Activated CD4-positive, alpha-beta T cell treated with anti-CD3 and anti-CD28 coated beads, Interleukin-2, amount 10 ng/mL, durations not matched to agents 24 days and 14 days (primary cell): ENCODE measurements at regions not wholly inside any gene's neighbourhood (a gene's known extent, or its start where the extent isn't known, plus 50 kb on each side); places are given as distances from the start of the nearest gene placed in this dataset.
"Not testable (repeated sequence)": the region's sequence is repeated elsewhere in the genome, so short reads cannot be mapped to it uniquely, and the experiment has no call there.

Experiments used
- DNase-seq: peaks from one replicate; pipeline ENCODE4 v3.0.0; 2022
- H3K27ac Mint-ChIP-seq: one replicate; pipeline ENCODE4 v1.8.0; 2022; ENCODE audit warnings: mild to moderate bottlenecking, mixed read lengths
- H3K27me3 Mint-ChIP-seq: one replicate; pipeline ENCODE4 v1.8.0; 2022; ENCODE audit warnings: mixed read lengths
- H3K36me3 Mint-ChIP-seq: one replicate; pipeline ENCODE4 v1.8.0; 2022; ENCODE audit warnings: low read depth, mild to moderate bottlenecking, mixed read lengths
- H3K4me1 Mint-ChIP-seq: one replicate; pipeline ENCODE4 v1.8.0; 2021; ENCODE audit warnings: mixed read lengths
- H3K4me3 Mint-ChIP-seq: one replicate; pipeline ENCODE4 v1.8.0; 2022; ENCODE audit warnings: mild to moderate bottlenecking, moderate library complexity, mixed read lengths
- H3K9me3 Mint-ChIP-seq: one replicate; pipeline ENCODE4 v1.8.0; 2021; ENCODE audit warnings: mixed read lengths
- intact Hi-C: fragments of 100-400 bp; cut with micrococcal nuclease; formaldehyde crosslinking; loops from one replicate; pipeline ENCODE4 v1.15.1; 2023

- H3K27me3 Mint-ChIP-seq, result no peaks in the 10 kb centered on the region
- intact Hi-C loops, result no loop called here
- no peaks in the 10 kb centered on the region for H3K9me3 Mint-ChIP-seq
- no peak overlapping the region for H3K27ac Mint-ChIP-seq
- H3K4me3 Mint-ChIP-seq, result no peak overlapping the region
- DNase-seq, result no peak
- no peaks in the 10 kb centered on the region for H3K36me3 Mint-ChIP-seq
- H3K4me1 Mint-ChIP-seq, result peaks cover 2% of the 10 kb centered on the region
These were observed 1106.4 kb upstream of the CITED2 start for GRCh38 chr6:140480852-140481251.

DNA sequence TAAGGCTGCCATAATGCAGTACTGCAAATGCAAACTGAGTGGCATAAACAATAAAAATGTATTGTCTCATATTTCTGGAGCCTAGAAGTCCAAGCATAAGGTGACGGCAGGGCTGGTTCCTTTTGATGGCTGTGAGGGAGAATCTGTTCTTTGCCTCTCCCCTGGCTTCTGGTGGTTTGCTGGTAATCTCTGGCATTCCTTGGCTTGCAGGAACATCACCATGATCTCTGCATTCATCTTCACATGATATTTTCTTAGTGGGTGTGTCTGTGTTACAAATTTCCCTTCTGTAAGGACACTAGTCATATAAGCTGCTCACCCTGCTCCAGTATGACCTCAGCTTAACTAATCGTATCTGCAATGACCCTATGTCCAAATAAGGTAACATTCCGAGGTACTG, 1104.2 kb upstream of the CITED2 start:
- H3K27ac Mint-ChIP-seq, result no peak overlapping the region
- H3K36me3 Mint-ChIP-seq, result no peaks in the 10 kb centered on the region
- H3K9me3 Mint-ChIP-seq, result no peaks in the 10 kb centered on the region
- H3K4me1 Mint-ChIP-seq, result no peaks in the 10 kb centered on the region
- intact Hi-C loops, result no loop called here
- DNase-seq, result no peak
- H3K27me3 Mint-ChIP-seq, result no peaks in the 10 kb centered on the region
- no peak overlapping the region for H3K4me3 Mint-ChIP-seq

GRCh38 chr6:140475086-140475485, 1100.6 kb upstream of the CITED2 start:
- Mint-ChIP-seq H3K27me3 (no peaks in the 10 kb centered on the region), H3K9me3 (no peaks in the 10 kb centered on the region), H3K36me3 (no peaks in the 10 kb centered on the region), H3K4me3 (no peak overlapping the region), H3K4me1 (no peaks in the 10 kb centered on the region), H3K27ac (no peak overlapping the region)
- intact Hi-C loops, result no loop called here
- DNase-seq, result no peak

DNA sequence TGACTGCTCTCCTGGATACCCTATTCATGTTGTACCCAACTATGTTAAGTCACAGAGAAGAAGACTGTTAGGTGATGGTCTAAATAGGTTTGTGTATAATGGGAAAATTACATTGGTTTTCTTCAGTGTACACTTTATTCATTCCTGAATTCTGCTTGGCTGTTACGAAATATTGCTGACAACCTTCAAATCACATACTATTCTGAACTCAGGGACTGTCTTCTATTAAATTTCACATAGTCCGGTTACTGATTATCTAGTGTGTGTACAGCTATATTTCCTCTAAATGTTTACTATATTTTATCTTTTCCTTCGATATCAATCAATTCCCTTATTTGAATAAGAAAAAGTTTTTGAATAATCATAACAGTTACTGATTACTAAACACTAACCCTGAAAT, 1090.3 kb upstream of the CITED2 start:
- Mint-ChIP-seq H3K4me3 (no peak overlapping the region), H3K9me3 (peaks cover 6% of the 10 kb centered on the region), H3K4me1 (no peaks in the 10 kb centered on the region), H3K27ac (no peak overlapping the region), H3K27me3 (peaks cover 2% of the 10 kb centered on the region), H3K36me3 (no peaks in the 10 kb centered on the region)
- intact Hi-C loops, result no loop called here
- DNase-seq, result no peak

- Mint-ChIP-seq H3K4me1 (no peaks in the 10 kb centered on the region), H3K4me3 (no peak overlapping the region), H3K27ac (no peak overlapping the region), H3K27me3 (peaks cover 2% of the 10 kb centered on the region), H3K9me3 (no peaks in the 10 kb centered on the region), H3K36me3 (no peaks in the 10 kb centered on the region)
- intact Hi-C loops, result no loop called here
- no peak for DNase-seq
These were observed 1088.9 kb upstream of the CITED2 start for GRCh38 chr6:140463312-140463710.

- no peak for DNase-seq
- H3K36me3 Mint-ChIP-seq, result no peaks in the 10 kb centered on the region
- H3K4me1 Mint-ChIP-seq, result no peaks in the 10 kb centered on the region
- no peak overlapping the region for H3K27ac Mint-ChIP-seq
- no peaks in the 10 kb centered on the region for H3K9me3 Mint-ChIP-seq
- no peak overlapping the region for H3K4me3 Mint-ChIP-seq
- H3K27me3 Mint-ChIP-seq, result peaks cover 2% of the 10 kb centered on the region
- intact Hi-C loops, result no loop called here
These were observed 1088.2 kb upstream of the CITED2 start for GRCh38 chr6:140462453-140463311.

GRCh38 chr6:140462076-140462452, 1087.6 kb upstream of the CITED2 start:
- DNase-seq, result no peak
- Mint-ChIP-seq H3K4me3 (no peak overlapping the region), H3K27ac (no peak overlapping the region), H3K27me3 (peaks cover 2% of the 10 kb centered on the region), H3K36me3 (no peaks in the 10 kb centered on the region), H3K9me3 (no peaks in the 10 kb centered on the region), H3K4me1 (no peaks in the 10 kb centered on the region)
- intact Hi-C loops, result no loop called here

DNA sequence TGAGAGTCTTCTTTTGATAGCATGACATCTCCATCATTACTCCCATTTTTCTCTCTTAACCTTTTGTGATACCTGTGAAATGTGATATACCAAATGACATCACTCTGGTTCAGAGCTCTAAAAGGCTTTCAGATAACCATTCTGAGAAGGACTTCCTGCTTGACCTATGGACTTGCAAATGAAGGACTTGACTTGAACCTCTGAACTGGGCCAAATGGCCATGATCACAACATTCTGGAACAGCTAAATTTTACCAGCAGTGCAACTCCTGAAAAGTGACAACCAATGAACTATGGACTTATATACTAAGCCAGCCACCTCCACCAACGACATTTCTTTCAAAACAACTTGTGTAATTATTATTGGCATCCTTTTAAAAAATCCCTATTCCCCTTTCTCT, 1085.8 kb upstream of the CITED2 start:
- H3K4me3 Mint-ChIP-seq, result no peak overlapping the region
- no peak for DNase-seq
- no peak overlapping the region for H3K27ac Mint-ChIP-seq
- no peaks in the 10 kb centered on the region for H3K36me3 Mint-ChIP-seq
- H3K9me3 Mint-ChIP-seq, result no peaks in the 10 kb centered on the region
- H3K27me3 Mint-ChIP-seq, result peaks cover 5% of the 10 kb centered on the region
- no peaks in the 10 kb centered on the region for H3K4me1 Mint-ChIP-seq
- intact Hi-C loops, result no loop called here

DNA sequence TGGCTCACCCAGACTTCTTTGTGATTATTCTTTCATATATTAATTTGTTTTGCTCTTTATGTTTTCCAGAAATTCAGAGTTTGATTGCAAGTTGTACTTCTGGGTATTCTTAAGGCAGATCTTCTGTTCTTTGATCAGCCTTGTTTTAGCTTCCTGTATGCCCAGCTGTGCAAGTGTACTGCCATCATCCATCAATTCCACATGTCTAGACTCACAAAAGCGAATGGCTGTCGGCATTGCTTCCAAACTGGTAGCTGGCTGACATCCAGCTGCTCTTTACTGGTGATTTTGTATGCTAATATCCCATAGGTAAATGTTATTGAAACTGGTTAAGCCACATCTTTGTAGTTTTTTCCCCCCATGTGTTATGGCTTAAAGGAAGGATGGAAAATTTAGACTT, 1084.8 kb upstream of the CITED2 start:
- H3K4me1 Mint-ChIP-seq, result no peaks in the 10 kb centered on the region
- no peak for DNase-seq
- intact Hi-C loops, result no loop called here
- no peaks in the 10 kb centered on the region for H3K9me3 Mint-ChIP-seq
- H3K27ac Mint-ChIP-seq, result no peak overlapping the region
- no peak overlapping the region for H3K4me3 Mint-ChIP-seq
- peaks cover 5% of the 10 kb centered on the region for H3K27me3 Mint-ChIP-seq
- H3K36me3 Mint-ChIP-seq, result no peaks in the 10 kb centered on the region

DNA sequence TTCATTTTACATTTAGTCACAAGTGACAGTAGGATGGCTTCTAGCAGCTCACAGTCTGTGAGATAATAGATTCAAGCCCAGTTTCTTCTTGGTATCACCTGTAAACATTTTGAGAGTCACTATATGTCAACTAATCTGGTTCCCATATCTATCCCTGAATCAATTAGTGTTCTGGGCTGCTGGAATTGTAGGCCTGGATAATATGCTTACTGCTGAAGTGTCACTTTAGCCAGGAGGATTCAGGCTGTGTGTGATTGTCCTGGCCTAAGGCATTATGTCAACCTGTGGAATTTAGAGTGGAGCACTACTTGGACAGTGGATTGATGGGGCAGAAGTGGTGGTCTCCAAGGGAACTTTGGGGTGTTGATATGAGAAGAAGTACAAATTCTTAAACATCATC, 1071.8 kb upstream of the CITED2 start:
- H3K4me3 Mint-ChIP-seq, result no peak overlapping the region

GRCh38 chr6:140445474-140446004, 1071.1 kb upstream of the CITED2 start:
- H3K27me3 Mint-ChIP-seq, result peaks cover 2% of the 10 kb centered on the region
- H3K4me1 Mint-ChIP-seq, result no peaks in the 10 kb centered on the region
- DNase-seq, result no peak
- intact Hi-C loops, result no loop called here
- no peak overlapping the region for H3K4me3 Mint-ChIP-seq
- no peak overlapping the region for H3K27ac Mint-ChIP-seq
- H3K9me3 Mint-ChIP-seq, result no peaks in the 10 kb centered on the region
- H3K36me3 Mint-ChIP-seq, result no peaks in the 10 kb centered on the region

More for the DNA sequence above, 1071.8 kb upstream of the CITED2 start:
- no peak overlapping the region for H3K27ac Mint-ChIP-seq
- DNase-seq, result no peak
- no peaks in the 10 kb centered on the region for H3K9me3 Mint-ChIP-seq
- no peaks in the 10 kb centered on the region for H3K36me3 Mint-ChIP-seq
- intact Hi-C loops, result no loop called here
- H3K27me3 Mint-ChIP-seq, result peaks cover 2% of the 10 kb centered on the region
- no peaks in the 10 kb centered on the region for H3K4me1 Mint-ChIP-seq

DNA sequence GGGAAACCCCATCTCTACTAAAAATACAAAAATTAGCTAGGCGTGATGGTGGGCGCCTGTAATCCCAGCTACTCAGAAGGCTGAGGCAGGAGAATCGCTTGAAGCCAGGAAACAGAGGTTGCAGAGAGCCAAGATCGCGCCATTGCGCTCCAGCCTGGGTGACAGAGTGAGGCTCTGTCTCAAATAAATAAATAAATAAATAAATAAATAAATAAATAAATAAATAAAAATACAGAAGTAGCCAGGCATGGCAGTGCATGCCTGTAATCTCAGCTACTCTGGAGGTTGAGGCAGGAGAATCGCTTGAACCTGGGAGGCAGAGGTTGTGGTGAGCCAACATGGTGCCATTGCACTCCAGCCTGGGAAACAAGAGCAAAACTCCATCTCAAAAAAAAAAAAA, 1068.7 kb upstream of the CITED2 start:
- H3K4me3 Mint-ChIP-seq, H3K27me3 Mint-ChIP-seq, H3K36me3 Mint-ChIP-seq, H3K4me1 Mint-ChIP-seq, intact Hi-C loops, H3K9me3 Mint-ChIP-seq, DNase-seq, H3K27ac Mint-ChIP-seq: not testable (repeated sequence)

DNA sequence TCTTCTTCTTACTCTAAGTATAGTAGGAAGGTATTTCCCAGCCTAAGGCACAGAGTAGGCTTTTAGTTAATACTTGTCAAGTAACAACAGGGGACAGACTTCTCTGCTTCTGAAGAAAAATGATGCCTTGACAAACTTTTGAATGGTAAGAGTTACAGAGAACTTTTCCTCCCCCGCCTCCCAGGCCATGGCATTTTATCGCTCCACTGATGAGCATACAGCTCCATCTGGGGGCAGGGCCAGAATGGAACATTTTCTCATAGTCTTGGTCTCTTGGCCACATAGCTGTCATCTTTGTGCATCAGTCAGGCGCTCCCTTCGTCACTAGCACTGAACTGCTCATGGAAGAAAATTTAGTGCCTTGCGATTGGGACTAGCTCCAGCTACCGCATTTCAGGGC, 1066.8 kb upstream of the CITED2 start:
- H3K4me3 Mint-ChIP-seq, result no peak overlapping the region
- no peak overlapping the region for H3K27ac Mint-ChIP-seq
- H3K36me3 Mint-ChIP-seq, result no peaks in the 10 kb centered on the region
- no peak for DNase-seq
- no peaks in the 10 kb centered on the region for H3K4me1 Mint-ChIP-seq
- H3K9me3 Mint-ChIP-seq, result no peaks in the 10 kb centered on the region
- intact Hi-C loops, result no loop called here
- peaks cover 2% of the 10 kb centered on the region for H3K27me3 Mint-ChIP-seq

DNA sequence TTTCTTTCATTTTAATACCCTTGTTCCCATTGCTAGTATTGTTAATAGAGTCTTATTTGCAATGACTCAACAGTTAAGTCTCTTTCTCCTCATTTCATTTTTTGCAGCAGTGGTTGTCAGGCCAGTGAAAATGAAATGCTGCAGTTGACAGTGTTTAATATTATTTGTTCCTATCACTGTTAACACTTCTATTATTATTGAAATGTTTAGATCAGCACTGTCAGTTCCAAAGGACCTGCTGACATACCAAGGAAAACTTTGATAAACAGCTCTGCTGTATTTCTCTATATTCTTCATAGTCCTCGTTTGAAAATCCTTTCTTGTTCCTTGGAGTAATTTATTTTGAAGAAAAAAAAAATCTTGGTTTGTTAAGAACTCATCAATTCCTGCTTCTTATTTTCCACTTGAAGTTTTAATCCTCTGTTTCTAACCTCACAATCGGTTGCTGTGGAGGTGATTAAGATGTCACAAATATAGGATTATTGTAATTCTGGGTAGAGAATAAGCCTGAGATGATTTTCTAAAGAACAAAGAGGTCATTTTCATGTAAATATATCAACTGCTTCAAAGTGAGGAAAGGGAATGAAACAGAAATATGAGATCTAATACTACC, 1065.9 kb upstream of the CITED2 start:
- no peak overlapping the region for H3K4me3 Mint-ChIP-seq
- H3K27ac Mint-ChIP-seq, result no peak overlapping the region
- no peaks in the 10 kb centered on the region for H3K9me3 Mint-ChIP-seq
- intact Hi-C loops, result no loop called here
- H3K4me1 Mint-ChIP-seq, result no peaks in the 10 kb centered on the region
- peaks cover 2% of the 10 kb centered on the region for H3K27me3 Mint-ChIP-seq
- no peaks in the 10 kb centered on the region for H3K36me3 Mint-ChIP-seq
- no peak for DNase-seq
